ENCODE measurements at regions not wholly inside any gene's neighbourhood (a gene's known extent, or its start where the extent isn't known, plus 50 kb on each side); places are given as distances from the start of the nearest gene placed in this dataset.

DNA sequence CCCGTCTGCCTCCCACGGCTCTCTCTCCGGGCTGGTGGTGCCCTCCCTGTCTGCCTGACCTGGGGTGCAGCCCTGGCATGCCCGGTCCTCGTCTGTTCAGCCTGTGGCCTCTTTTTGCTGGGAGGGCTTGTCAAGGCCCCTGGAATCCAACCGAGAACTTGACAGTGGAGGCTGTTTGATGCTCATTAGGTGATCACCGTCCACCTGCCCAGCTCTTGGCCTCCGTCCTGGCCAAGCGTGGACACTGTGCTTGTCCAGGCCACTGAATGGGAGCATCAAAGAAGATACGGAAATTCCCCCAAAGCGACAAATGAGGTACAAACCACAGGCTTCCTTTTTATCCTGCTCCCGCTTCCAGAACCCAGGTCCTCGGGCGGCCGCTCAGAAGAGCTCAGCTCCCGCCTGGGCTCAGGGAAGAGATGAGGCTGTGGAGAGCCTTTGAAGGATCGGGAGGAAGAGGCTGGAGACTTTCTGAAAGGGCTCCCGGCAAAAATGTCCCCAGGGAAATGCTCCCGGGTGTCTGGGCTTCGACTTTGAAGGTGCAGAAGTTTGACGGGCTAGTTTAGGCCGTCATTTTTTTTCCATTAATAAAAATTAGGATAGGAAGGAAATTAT, 1273.9 kb downstream of the BRD1 start (continued):
- TF ChIP-seq ZNF556 (CRISPR knock-in tag; IDR thresholded peaks at IDR 0.05; ENCODE audit: borderline replicate concordance) = no peak
- TF ChIP-seq ZNF563 (CRISPR knock-in tag; IDR thresholded peaks at IDR 0.05) = no peak
- no peak for TF ChIP-seq JUN (CRISPR knock-in tag; IDR thresholded peaks at IDR 0.05)
- no peak for TF ChIP-seq ZNF720 (CRISPR knock-in tag; IDR thresholded peaks at IDR 0.05)
- no peak for TF ChIP-seq PAWR (CRISPR knock-in tag; IDR thresholded peaks at IDR 0.05; ENCODE audit: borderline replicate concordance)
- no peak for TF ChIP-seq ZNF253 (CRISPR knock-in tag; IDR thresholded peaks at IDR 0.05; ENCODE audit: borderline replicate concordance)
- TF ChIP-seq ZKSCAN1 (IDR thresholded peaks at IDR 0.05; ENCODE audit: low read length) = no peak
- TF ChIP-seq IKZF1 (IDR thresholded peaks at IDR 0.05) = no peak

DNA sequence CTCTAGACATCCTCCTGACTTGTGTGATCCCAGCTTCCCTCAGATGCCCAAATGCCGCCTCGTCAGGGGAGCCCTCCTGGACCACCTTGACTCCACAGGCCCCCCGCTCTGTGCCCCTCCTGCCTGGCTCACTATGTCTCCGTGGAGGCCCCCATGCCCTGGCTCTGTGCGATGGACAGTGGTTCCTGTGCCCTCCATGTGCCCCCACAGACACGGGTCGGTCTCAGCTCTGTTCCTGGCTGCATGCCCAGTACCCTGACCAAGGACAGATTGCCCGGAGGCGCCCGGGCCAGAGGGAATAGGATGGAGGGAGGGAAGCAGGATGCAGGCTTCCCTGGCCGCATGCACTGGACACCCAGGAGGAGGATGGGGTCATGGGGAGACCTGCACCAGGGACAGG, 1274.6 kb downstream of the BRD1 start:
- Histone ChIP-seq H3K9ac (ENCODE audit: insufficient read depth, low read depth, low read length) (no peak overlapping the region), H3K36me3 (replicated peaks in 1 of 2; ENCODE audit: control insufficient read depth in 1 of 2, insufficient read depth in 2 of 2, low read length in 2 of 2) (no peaks in the 10 kb centered on the region), H3K9me3 (ENCODE audit: low read length) (no peaks in the 10 kb centered on the region), H3K4me1 (ENCODE audit: insufficient read depth, low read length) (no peaks in the 10 kb centered on the region), H3K4me2 (ENCODE audit: low read depth, low read length) (no peak overlapping the region), H3K27me3 (ENCODE audit: control insufficient read depth in 1 of 2, insufficient read depth in 2 of 2, low read length in 2 of 2) (peaks cover 24 to 86% of the 10 kb centered on the region in 2 experiments), H3K4me3 (replicated peaks in 1 of 3; ENCODE audit: insufficient read depth in 1 of 3, low read depth in 2 of 3, low read length in 3 of 3) (no peak overlapping the region), H2AFZ (ENCODE audit: low read length) (no peak overlapping the region), H3K27ac (ENCODE audit: extremely low read length, insufficient read depth, low read length) (no peak overlapping the region), H4K20me1 (ENCODE audit: insufficient read depth, low read length) (peaks cover 4% of the 10 kb centered on the region; the same call in 1 of the 2 replicates), H3K79me2 (ENCODE audit: insufficient read depth, low read length) (no peaks in the 10 kb centered on the region)
- TF ChIP-seq TRIM24 (CRISPR knock-in tag; IDR thresholded peaks at IDR 0.05) (no peak), ZKSCAN5 (CRISPR knock-in tag; IDR thresholded peaks at IDR 0.05) (no peak), ATF7-NPFF (CRISPR knock-in tag; IDR thresholded peaks at IDR 0.05; ENCODE audit: low read depth) (no peak), JUNB (CRISPR knock-in tag; IDR thresholded peaks at IDR 0.05; ENCODE audit: borderline replicate concordance) (no peak)
- TF ChIP-seq, protein P1, sequence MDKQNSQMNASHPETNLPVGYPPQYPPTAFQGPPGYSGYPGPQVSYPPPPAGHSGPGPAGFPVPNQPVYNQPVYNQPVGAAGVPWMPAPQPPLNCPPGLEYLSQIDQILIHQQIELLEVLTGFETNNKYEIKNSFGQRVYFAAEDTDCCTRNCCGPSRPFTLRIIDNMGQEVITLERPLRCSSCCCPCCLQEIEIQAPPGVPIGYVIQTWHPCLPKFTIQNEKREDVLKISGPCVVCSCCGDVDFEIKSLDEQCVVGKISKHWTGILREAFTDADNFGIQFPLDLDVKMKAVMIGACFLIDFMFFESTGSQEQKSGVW (CRISPR knock-in tag; IDR thresholded peaks at IDR 0.05; ENCODE audit: borderline replicate concordance) = no peak
- TF ChIP-seq, protein P2, sequence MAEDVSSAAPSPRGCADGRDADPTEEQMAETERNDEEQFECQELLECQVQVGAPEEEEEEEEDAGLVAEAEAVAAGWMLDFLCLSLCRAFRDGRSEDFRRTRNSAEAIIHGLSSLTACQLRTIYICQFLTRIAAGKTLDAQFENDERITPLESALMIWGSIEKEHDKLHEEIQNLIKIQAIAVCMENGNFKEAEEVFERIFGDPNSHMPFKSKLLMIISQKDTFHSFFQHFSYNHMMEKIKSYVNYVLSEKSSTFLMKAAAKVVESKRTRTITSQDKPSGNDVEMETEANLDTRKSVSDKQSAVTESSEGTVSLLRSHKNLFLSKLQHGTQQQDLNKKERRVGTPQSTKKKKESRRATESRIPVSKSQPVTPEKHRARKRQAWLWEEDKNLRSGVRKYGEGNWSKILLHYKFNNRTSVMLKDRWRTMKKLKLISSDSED (CRISPR knock-in tag; IDR thresholded peaks at IDR 0.05) = no peak
- TF ChIP-seq, protein P3, sequence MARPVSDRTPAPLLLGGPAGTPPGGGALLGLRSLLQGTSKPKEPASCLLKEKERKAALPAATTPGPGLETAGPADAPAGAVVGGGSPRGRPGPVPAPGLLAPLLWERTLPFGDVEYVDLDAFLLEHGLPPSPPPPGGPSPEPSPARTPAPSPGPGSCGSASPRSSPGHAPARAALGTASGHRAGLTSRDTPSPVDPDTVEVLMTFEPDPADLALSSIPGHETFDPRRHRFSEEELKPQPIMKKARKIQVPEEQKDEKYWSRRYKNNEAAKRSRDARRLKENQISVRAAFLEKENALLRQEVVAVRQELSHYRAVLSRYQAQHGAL (CRISPR knock-in tag; IDR thresholded peaks at IDR 0.05; ENCODE audit: not compliant biosample characterization) = no peak
- TF ChIP-seq, protein P4, sequence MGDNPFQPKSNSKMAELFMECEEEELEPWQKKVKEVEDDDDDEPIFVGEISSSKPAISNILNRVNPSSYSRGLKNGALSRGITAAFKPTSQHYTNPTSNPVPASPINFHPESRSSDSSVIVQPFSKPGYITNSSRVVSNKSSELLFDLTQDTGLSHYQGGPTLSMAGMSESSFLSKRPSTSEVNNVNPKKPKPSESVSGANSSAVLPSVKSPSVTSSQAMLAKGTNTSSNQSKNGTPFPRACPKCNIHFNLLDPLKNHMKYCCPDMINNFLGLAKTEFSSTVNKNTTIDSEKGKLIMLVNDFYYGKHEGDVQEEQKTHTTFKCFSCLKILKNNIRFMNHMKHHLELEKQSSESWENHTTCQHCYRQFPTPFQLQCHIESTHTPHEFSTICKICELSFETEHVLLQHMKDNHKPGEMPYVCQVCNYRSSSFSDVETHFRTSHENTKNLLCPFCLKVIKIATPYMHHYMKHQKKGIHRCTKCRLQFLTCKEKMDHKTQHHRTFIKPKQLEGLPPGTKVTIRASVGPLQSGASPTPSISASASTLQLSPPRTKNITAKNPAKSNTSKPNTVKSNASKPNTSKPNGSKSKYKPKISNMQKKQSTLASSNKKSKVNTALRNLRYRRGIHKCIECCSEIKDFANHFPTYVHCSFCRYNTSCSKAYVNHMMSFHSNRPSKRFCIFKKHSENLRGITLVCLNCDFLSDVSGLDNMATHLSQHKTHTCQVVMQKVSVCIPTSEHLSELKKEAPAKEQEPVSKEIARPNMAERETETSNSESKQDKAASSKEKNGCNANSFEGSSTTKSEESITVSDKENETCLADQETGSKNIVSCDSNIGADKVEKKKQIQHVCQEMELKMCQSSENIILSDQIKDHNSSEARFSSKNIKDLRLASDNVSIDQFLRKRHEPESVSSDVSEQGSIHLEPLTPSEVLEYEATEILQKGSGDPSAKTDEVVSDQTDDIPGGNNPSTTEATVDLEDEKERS (CRISPR knock-in tag; IDR thresholded peaks at IDR 0.05) = no peak
- FAIRE-seq (no peak), DNase-seq (ENCODE audit: low spot score) (no peak), ATAC-seq (no peak)
- POLR2A ChIA-PET = no interaction called here
- intact Hi-C loops (cut with micrococcal nuclease; ENCODE audit: unreplicated experiment) (no loop called here), in situ Hi-C loops (cut with HindIII; ENCODE audit: extremely low pct_ligation_motif_present, low pct_unique_long_range_greater_than_20kb) (loop anchor here (25.0 kb wide), 1 partner anchor 759 kb away; no protein-coding TSS in a partner anchor)
- WGBS (ENCODE audit: low lambda C conversion rate) = 9% methylated on average over 8 of the region's 11 CpGs
- CTCF ChIA-PET (ENCODE audit: low intra/inter-chr PET ratio, low total read pairs) = no interaction called here
- BruUV-seq (replicated peaks) = no TSS peak

Data from HepG2 (cell line).